ENCODE measurements at regions not wholly inside any gene's neighbourhood (a gene's known extent, or its start where the extent isn't known, plus 50 kb on each side); places are given as distances from the start of the nearest gene placed in this dataset.
"Not testable (repeated sequence)": the region's sequence is repeated elsewhere in the genome, so short reads cannot be mapped to it uniquely, and the experiment has no call there.

DNA sequence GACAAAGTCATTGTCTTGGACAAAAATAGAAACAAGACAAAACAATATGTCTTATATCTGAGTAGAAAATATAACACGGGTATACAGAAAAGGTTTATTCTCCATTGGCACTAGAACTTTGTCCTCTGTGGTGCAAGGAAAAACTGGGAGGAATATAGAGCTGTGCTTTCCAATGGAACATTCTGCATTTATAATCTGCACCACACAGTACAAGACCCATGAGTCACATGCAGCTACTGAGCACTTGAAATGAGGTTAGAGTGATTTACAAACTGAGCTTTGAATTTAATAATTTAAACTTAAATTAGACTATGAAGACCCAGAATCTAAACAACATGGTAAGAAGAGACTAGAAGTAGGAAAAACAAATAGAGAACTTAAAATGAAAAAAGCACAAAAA lies 86.1 kb downstream of the RAP2A start:
- DNase-seq, result no peak

DNA sequence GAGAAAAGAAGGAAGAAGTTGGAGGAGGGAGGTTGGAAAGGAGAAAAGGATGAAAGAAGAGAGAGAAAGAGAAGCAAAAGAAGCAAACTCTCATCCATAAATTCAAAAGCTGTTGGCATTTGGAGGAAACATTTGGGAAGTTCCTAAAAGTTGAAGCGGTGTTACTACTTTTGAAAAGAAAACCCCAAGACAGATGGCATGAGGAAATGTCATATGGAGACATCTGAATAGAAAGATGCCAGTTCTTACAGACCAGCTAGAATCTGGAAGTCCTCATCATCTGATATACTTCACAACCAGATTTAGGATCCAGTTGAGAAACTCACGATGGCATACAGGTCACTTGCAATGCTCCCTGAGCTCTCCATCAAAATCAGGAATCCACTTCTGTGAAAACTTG lies 86.9 kb downstream of the RAP2A start:
- DNase-seq, result no peak

DNA sequence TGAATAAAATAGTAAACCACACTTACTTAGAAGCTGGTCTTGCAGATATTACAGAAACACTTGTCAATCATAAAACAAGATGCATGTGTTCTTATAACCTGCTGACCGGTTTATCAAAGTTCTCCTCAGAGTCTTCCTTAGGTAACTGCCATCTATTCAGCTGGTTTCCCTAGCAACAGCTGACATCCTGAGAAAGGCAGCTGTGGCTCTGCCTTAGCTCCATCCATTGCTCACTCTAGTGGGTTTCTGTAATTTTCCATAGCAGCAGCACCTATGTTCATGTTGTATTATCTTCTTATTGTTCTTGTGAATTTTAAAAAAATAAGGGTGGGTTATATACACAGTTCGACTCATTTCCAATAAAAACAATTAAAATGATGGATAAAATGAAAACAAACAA lies 87.8 kb downstream of the RAP2A start:
- DNase-seq, result no peak

DNA sequence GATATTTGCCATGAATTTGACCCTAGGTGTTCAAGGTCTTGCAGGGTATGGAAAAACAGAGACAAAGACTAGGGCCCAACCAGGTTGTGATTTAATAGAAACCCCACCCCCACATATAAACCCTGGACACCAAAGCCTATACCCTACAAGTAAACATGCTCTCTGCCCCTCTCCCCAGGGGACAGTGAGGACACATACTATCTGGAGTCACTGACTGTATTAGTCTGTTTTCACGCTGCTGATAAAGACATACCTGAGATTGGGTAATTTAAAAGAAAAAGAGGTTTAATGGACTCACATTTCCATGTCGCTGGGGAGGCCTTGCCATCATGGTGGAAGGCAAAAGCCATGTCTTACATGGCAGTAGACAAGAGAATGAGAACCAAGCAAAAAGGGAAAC lies 88.3 kb downstream of the RAP2A start:
- DNase-seq, result no peak

DNA sequence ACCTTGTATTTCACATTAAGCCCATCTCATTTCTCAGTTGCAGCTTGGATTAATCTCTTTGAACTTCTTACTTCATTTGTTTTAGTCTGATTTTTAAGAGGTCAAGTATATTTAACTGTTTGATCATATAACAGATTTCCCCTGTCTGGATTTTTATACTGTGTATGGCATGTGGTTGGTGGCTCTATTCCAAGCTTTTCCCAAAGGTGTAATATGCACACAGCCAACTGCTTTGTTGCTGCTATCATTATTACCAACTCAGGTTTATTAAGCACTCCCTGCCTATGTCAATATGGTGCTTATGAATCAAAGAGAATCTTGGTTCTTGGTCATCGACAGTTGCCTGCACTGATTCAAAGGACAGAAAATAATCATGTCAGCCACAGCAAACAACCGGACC lies 92.6 kb downstream of the RAP2A start:
- no peak for DNase-seq

DNA sequence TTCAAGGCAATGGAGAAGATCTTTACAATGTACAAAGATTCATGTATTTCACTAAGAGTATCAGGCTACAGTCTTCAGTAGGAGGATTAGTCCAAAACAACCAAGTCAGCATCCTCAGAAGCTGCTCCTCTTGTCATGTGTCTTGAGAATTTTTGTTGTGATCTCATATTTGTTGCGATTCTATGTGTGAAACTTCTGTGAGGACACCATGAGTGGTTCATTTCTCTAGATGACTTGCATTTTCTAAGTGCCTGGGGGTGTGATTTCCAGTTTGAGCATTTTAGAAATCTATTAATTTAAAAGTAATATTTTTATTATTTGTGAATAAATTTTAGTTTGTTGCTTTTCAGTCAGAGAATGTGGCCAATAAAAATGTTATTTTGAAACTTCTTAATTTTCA lies 94.5 kb downstream of the RAP2A start:
- DNase-seq, result no peak

DNA sequence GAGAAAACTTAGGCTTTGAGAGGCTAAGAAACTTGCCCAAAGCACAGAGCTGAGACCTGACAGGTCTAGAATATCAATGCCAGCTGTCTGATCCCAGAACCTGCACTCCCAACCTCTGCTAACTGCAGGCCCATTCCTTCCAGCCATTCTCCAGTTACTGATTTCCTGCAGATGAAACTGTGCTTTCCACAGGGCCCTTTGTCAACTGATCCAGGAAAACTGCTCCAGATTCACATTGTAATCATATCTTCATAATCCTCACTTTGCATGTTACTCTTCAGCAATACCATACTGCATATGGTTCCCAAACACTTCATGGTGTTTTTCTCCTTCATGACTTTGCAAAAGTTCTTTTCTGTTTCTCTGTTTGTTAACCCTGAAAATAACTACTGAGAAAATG lies 100.6 kb downstream of the RAP2A start:
- DNase-seq, result no peak

DNA sequence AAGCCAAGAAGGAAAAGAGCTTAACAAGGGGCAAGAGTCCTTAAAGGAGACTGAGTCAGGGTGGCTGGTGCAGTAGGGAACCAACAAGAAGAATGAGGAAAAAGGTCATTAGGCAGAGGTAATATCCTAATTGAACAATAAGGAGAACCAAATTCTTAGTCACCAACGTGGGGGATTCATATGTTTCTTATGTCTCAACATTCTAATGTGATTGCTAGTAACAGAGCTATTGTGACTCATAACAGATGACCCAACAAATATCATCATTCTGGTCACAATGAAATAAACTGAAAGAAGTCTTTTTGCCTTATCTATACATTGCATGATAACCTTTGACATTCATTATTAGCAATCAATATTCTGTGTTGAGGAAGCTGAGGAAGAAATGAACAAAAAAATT lies 101.6 kb downstream of the RAP2A start:
- no peak for DNase-seq

DNA sequence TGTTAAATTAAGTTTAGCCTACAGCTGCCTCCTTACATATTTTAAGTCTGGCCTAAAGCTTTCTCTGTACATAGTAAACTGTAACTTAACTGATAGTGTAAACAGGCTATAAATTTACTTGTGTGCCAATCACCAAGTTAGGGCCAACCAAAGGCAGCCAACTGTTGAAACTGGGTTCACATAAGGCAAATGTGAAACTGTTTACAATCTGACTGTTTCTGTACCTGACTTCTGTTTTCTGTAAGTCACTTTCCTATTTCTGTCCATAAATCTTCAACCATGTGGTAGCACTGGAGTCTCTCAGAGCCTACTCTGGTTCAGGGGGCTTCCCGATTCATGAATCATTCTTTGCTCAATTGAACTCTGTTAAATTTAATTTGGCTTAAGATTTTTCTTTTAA lies 103.1 kb downstream of the RAP2A start:
- DNase-seq, result no peak

DNA sequence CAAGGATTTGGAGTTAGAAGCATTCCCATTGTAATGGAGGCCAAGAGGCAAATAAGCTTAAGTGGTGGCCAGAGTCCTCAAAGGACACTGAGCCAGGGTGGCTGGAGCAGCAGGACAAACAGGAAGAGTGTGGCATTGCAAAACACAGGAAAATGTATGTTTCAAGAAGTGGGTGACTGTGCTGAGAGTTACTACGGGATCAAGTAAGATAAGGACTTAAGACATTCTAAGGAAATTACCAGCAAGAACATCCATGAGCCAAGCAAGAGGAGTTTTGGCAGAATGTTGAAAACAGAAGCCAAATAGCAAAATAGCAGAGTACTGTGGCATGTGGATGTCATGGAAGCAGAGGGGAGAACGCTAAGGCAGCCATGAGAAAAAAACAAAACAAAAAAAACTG lies 104.2 kb downstream of the RAP2A start:
- DNase-seq, result no peak

DNA sequence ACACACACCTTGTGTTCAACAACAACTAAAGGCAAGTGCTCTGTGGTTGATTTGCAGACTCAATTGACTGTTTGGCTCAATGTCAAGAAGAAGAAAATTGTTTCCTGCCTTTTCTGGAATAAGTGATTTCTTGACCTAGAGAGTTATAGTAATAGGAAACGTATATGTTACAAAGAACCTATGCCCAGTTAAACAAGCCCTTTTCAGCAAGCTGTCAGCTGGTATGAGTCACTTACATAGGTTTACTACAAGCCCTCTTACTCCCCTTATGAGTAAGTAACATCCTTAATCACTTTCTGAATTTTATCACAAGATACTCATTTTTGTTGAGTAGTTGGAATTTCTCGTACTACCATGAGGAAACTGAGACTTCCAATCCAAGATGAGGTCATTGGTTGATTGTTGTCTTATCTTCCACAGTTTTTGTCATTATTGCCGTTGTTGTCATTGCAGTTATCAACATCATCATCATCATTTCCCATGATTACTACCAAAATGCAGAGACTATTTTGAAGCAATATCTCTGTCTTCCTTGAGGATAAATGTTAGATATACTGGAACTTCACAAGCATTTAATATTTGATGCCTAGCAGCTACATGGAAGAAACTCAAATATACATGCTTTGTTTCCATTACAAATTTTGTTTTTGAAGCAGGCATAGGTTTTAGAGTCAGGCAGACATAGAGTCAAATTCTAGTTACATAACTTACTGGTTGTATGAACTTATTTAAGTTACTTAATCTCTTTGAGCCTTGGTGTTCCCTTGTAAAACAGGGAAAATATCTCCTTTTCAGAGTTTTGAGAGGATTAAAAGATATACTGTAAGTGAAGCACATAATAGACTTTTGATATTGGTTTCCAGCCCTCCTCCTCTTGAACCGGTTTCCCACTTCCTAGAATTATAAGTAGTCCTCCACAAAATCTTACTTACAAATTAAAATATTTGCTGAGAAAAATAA lies 106.0 kb downstream of the RAP2A start:
- no peak for DNase-seq

DNA sequence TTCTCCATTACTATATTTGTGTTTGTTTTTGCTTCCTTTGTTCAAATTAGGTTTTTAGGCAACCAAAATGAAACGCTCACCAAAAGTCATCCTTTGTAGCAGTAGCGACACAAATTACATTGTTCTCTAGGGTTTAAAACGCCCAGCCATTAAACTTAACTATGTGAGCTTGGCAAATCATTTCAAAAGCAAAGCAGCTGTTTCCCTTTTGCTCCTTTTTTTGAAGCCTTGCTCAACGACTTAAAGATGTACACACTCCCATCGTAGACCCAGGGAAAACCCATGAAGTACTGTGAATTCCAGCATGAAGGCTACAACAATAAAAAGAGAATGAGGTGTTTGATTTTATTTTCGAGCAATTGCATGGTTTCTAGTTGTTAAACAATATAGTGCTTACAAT lies 106.7 kb downstream of the RAP2A start:
- no peak for DNase-seq

DNA sequence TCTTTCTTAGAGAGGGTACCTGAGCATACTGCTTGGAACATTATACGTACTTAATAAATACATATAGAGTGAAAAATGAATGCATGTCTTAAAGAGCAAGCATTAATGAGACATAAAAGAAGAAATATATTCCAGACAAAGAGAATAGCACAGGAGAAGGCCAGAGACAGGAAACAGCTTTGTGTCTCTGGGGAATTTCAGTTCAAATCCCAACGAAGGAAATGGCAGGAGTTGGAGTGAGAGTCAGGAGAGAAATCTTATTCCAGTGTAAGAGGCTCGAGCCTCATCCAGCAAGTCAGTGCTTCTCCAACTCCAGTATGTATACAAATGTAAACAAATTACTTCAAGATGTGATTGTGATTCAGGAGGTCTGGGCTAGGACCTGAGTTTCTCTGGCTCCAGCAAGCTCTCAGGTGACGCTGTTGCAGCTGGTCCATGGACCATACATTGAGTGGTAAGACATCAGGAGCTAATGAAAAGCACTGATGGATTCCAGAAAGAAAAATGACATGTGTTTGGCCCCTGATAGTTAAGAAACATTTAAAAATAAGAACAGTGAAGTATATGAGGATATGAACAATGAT lies 108.2 kb downstream of the RAP2A start:
- no peak for DNase-seq

DNA sequence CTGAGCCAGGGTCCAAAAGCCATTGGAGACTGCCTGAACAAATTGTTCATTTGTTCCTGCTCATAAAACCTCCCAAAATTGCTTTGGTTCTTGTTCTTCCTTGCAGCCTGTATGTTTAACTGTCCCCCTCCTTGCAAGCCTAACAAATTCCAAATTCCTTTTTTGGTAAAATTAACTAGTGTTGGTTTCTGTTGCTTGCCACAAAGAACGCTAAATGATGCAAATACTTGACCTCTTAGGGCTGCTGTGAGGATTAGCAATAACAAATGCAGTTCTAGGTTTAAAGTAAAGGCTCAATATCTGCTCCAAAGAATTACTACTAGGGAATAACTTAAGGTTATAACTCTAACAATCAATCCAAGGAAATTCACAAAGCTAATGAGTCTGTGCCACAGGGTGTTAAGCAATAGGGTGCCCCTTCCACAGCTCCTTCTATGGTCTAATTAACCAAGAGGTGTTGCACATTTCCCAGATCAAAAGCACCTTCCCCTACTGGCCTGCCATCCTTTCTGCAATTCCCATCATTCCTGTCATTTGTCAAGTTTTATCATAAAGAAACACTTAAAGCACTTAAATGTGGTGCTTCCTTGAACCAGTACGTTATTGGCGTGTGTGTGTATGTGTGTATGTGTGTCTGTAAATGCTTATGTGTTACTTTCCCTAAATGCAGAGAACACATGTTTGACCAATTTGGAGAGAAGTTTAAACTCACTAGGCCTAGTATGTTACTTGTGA lies 110.2 kb downstream of the RAP2A start:
- DNase-seq, result no peak

DNA sequence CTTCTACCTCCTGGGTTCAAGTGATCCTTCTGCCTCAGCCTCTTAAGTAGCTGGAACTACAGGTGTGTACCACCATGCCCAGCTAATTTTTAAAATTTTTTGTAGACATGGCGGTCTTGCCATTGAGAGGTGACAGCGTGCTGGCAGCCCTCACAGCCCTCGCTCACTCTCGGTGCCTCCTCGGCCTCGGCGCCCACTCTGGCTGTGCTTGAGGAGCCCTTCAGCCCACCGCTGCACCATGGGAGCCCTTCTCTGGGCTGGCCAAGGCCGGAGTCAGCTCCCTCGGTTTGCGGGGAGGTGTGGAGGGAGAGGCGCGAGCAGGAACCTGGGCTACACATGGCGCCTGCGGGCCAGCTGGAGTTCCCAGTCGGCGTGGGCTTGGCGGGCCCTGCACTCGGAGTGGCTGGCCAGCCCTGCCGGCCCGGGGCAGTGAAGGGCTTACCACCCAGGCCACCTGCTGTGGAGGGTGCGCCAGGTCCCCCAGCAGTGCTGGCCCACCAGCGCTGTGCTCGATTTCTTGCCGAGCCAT lies 111.1 kb downstream of the RAP2A start:
- DNase-seq, result not testable (repeated sequence)

DNA sequence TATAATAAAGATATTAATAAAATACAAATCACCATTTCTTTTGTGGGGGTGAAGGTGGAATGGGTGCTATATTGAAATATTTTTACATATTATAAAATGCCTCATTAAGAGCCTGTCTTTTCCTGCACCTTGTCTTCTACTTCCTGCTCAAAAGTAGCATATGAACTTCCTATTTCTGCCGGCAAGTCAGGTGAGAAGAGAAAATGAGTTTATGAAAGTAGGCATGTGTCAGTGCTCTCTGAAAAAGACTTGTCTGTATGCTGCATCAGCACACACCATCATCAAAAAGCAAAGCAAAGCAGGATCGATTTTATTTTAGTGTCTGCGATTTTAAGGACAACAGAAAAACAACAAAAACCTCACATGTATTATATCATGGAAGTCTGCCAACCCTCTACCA lies 114.2 kb downstream of the RAP2A start:
- no peak for DNase-seq

DNA sequence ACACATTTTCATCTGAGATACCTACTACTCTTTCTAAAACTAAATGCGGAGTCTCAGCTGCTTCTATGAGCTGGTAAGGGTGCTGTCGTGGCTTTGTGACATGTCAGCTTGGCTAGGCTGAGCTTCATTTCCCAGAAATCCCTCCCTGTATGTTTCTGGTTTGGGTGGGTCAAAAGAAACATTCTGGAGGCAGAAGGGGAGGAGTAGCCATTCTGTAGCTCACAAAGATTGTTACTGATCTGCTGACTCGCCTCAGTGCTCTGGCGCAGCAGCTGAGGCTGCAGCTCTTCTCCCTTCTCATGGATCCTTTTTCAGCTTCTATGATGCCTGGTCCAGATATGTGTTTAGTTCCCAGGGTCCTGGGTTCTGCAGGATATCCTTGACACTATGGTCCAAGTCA lies 114.7 kb downstream of the RAP2A start:
- DNase-seq, result no peak

DNA sequence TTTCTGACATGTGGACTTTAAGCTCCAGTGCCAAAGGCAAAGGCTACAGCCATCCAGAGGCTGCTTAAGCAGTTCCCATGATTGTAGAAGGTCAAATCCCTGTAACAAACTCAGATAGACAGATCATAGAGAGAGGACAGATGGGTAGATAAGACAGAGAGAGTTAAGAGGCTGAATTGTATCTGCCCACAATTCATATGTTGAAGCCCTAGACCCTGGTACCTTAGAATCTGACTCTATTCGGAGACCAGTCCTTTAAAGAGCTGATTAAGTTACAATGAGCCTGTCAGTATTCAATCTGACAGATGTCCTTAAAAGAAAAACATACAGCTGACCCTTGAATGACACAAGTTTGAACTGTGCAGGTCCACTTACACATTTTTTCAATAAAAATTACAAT lies 115.2 kb downstream of the RAP2A start:
- DNase-seq, result no peak

DNA sequence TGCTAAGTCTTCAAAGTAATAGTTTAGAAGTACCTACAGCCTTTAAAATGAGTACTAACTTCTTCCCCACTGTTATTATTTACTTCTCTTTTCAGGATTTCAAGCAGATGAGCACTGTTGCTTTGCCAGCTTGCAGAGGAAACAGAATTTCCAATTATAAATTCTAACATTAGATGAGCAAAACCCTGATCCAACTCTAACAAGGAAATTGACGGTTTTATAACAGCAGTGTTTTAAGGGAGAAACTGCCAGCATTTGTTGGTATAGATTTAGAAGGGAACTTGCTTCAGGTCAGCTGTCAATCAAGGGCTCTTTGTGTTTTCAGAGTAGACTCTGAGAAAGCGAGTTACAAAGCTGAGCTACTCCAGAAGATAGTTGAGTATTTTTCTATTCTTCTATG lies 120.5 kb downstream of the RAP2A start:
- no peak for DNase-seq

DNA sequence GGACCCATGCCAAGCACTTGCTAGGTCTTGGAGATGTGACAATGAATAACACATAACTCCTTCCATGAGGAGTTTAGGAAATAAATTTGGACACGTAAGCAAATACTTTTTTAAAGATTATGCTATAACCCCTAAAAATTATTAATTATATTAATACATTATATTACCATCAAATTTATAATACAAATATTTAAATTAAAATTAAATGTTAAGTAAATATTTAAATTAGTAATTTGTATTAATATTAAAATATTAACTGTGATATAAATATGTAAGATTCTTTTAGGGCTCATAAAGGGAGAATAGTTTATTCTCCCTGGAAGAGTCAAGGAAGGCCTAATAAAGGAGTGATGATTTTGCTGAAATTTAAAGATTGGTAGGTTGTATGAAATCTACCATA lies 121.1 kb downstream of the RAP2A start:
- no peak for DNase-seq

DNA sequence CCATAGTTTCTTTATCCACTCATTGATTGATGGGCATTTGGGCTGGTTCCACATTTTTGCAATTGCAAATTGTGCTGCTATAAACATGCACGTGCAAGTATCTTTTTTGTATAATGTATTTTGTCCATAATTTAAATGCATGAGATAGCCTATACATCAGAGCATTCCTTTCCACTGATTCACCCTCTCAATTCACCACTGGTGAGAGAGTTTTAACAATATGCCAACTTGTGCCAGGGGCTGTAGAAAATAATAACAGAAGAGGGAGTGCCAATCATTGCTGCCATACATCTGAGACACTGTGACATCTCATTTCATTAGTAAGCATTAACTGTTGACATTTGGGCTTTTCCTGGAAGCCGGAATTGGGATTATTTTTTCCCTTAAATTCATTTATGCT lies 125.1 kb downstream of the RAP2A start:
- no peak for DNase-seq

DNA sequence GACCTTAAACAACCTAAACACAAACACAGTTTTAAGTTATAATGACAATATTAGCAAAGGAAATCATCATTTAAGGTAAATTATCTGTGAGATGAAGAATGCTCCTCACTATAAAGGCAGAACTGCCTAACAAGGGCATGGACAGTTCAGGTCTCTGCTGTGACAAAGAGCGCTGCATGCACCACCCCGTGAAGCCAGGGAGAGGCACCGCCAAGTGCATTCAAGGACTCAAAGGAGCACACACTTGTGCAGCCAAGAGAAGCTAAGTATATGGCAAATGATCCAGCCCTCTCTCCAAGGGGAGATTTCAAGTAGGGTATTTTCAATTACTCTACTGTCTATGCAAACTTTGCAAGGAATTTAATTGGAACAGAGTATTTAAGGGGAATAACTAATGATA lies 126.0 kb downstream of the RAP2A start:
- no peak for DNase-seq

DNA sequence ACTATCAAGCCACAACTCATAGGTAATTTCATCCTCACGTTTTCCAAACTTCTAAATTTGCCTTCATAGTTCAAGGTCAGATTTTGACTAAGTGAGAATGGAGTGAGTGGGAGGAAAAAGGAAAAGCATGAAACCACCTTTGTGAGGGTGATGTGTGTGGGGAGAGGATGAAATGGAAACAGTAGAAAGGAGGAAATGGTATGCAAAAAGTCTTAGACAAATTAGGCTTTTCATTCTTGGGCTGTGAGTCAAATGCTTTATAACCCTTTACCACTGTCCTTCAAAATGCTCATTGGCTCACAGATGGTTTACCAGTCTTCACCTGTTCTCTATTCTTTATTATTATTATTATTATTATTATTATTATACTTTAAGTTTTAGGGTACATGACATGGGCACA lies 127.2 kb downstream of the RAP2A start:
- DNase-seq, result no peak

DNA sequence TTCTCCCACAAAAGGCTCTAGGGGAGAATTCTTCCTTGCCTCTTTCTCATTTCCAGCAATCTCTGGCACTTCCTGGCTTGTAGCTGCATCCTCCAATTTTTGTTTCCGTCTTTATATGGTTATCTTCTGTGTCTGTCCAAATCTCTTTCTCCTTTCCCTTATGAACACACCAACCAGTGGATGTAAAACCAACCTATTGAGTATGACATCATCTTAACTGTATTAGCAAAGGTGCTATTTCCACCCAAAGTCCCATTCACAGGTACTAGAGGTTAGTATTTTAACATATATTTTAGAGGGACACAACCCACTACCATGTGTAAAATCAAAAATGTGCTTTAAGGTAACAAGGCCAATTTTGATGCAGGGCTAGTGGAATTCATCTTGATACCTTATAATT lies 129.0 kb downstream of the RAP2A start:
- DNase-seq, result no peak
